Gastroesophageal sphincter (tissue), 4 donors: ENCODE measurements at regions not wholly inside any gene's neighbourhood (a gene's known extent, or its start where the extent isn't known, plus 50 kb on each side); places are given as distances from the start of the nearest gene placed in this dataset.
"Not testable (repeated sequence)": the region's sequence is repeated elsewhere in the genome, so short reads cannot be mapped to it uniquely, and the experiment has no call there.

Source experiments
- ATAC-seq: fragments of 150-250 bp; one replicate; pipeline ENCODE4 v1.9.1; 2016; ENCODE audit warnings: mild to moderate bottlenecking, moderate library complexity
- H3K27ac ChIP-seq, 4 donors: fragments of 200-600 bp; sonication (generic) in 3 of 4; 1 replicate in 3 of 4; 2 replicates in 1 of 4; pipeline ENCODE4 v1.5.1; 2016 to 2019
- H3K27me3 ChIP-seq: fragments of 200-600 bp; sonication (generic); one replicate; pipeline ENCODE4 v1.5.1; 2019
- H3K36me3 ChIP-seq, 2 donors: fragments of 200-600 bp; sonication (generic); one replicate each; pipeline ENCODE4 v1.5.1; 2019; ENCODE audit warnings: control low read depth in 1 of 2
- H3K4me1 ChIP-seq, 3 donors: fragments of 200-600 bp; sonication (generic); 1 replicate in 2 of 3; 2 replicates in 1 of 3; pipeline ENCODE4 v1.5.1; 2016 to 2019; ENCODE audit warnings: control low read depth in 2 of 3
- H3K4me3 ChIP-seq, 2 donors: fragments of 200-600 bp; sonication (generic); one replicate each; pipeline ENCODE4 v1.5.1; 2019; ENCODE audit warnings: mild to moderate bottlenecking in 1 of 2, moderate library complexity in 1 of 2
- H3K9me3 ChIP-seq, 3 donors: fragments of 200-600 bp; sonication (generic); one replicate each; pipeline ENCODE4 v1.5.1; 2017 to 2019; ENCODE audit warnings: control low read depth in 2 of 3
- CTCF ChIP-seq, 4 experiments: fragments of 200-600 bp in 2 of 4; fragments of 450-650 bp in 2 of 4; sonication (generic) in 1 of 4; IDR thresholded peaks; one replicate each; pipeline ENCODE4 v1.5.1; 2017 to 2019; ENCODE audit warnings: antibody characterized with exemption in 4 of 4, mild to moderate bottlenecking in 2 of 4, moderate library complexity in 2 of 4
- EP300 ChIP-seq: sonication (generic); formaldehyde crosslinking; IDR thresholded peaks from one replicate; pipeline ENCODE4 v1.6.1; 2017; ENCODE audit warnings: antibody characterized with exemption, mild to moderate bottlenecking
- POLR2A ChIP-seq, 2 donors: fragments of 450-650 bp; IDR thresholded peaks; one replicate each; pipeline ENCODE4 v1.6.1; 2017; ENCODE audit warnings: antibody characterized with exemption in 2 of 2, mild to moderate bottlenecking in 2 of 2, moderate library complexity in 1 of 2
- POLR2AphosphoS5 ChIP-seq: sonication (generic); formaldehyde crosslinking; IDR thresholded peaks from one replicate; pipeline ENCODE4 v1.6.1; 2017; ENCODE audit warnings: antibody characterized with exemption
- WGBS, 2 donors: methylation state at CpG; one replicate each; pipeline ENCODE4 v1.1.5; 2018; ENCODE audit warnings: low coverage in 1 of 2; 5-methylcytosine and 5-hydroxymethylcytosine counted together

- no peaks in the 10 kb centered on the region for H3K36me3 ChIP-seq
- WGBS, 2 donors: 86 to 88% methylated on average over 8 to 10 of the region's 10 CpGs
- no peak overlapping the region for H3K27ac ChIP-seq
- H3K9me3 ChIP-seq: no peaks in the 10 kb centered on the region
- ATAC-seq: no peak
- no peaks in the 10 kb centered on the region for H3K27me3 ChIP-seq
- H3K4me1 ChIP-seq: no peaks in the 10 kb centered on the region
- no peak overlapping the region for H3K4me3 ChIP-seq
- TF ChIP-seq CTCF (IDR thresholded peaks at IDR 0.05) (no peak), POLR2AphosphoS5 (no peak), EP300 (no peak), POLR2A (IDR thresholded peaks at IDR 0.05) (no peak)
Observed at GRCh38 chr13:44780591-44781280, 204.6 kb upstream of the TSC22D1 start.

- no peak for ATAC-seq
- no peak overlapping the region for H3K4me3 ChIP-seq
- no peak overlapping the region for H3K27ac ChIP-seq
- no peaks in the 10 kb centered on the region for H3K36me3 ChIP-seq
- H3K27me3 ChIP-seq: no peaks in the 10 kb centered on the region
- WGBS, 2 donors: 59 to 70% methylated on average over 5 to 8 of the region's 9 CpGs
- TF ChIP-seq POLR2AphosphoS5 (no peak), CTCF (IDR thresholded peaks at IDR 0.05) (no peak), EP300 (no peak), POLR2A (IDR thresholded peaks at IDR 0.05) (no peak)
- H3K4me1 ChIP-seq: no peaks in the 10 kb centered on the region
- no peaks in the 10 kb centered on the region for H3K9me3 ChIP-seq
Observed at GRCh38 chr13:44778761-44779484, 202.8 kb upstream of the TSC22D1 start.

- ATAC-seq, H3K4me1 ChIP-seq, H3K36me3 ChIP-seq, H3K4me3 ChIP-seq, H3K27me3 ChIP-seq, H3K27ac ChIP-seq, H3K9me3 ChIP-seq: not testable (repeated sequence)
- WGBS, 2 donors: 95 to 96% methylated on average over 3 of the region's 3 CpGs
Observed at GRCh38 chr13:44775290-44775689, 199.2 kb upstream of the TSC22D1 start.

GRCh38 chr13:44770951-44771350 lies 194.8 kb upstream of the TSC22D1 start:
- H3K27ac ChIP-seq: no peak overlapping the region

GRCh38 chr13:44769686-44770085 lies 193.6 kb upstream of the TSC22D1 start:
- Histone ChIP-seq H3K9me3 (no peaks in the 10 kb centered on the region), H3K36me3 (no peaks in the 10 kb centered on the region), H3K27ac (peak overlapping the region in 1 of 4 donors; percentile 40), H3K4me1 (peaks cover 3 to 15% (median 3%) of the 10 kb centered on the region in 3 donors), H3K27me3 (no peaks in the 10 kb centered on the region), H3K4me3 (no peak overlapping the region)
- no peak for ATAC-seq
- WGBS, 2 donors: 21 to 63% methylated on average over 3 of the region's 3 CpGs
- no peak for TF ChIP-seq EP300
- TF ChIP-seq CTCF (IDR thresholded peaks at IDR 0.05): no peak
- no peak for TF ChIP-seq POLR2AphosphoS5
- TF ChIP-seq POLR2A (IDR thresholded peaks at IDR 0.05): no peak

More at GRCh38 chr13:44770951-44771350, 194.8 kb upstream of the TSC22D1 start:
- ATAC-seq: no peak
- Histone ChIP-seq H3K4me3 (no peak overlapping the region), H3K4me1 (peaks cover 3 to 15% (median 3%) of the 10 kb centered on the region in 3 donors), H3K27me3 (no peaks in the 10 kb centered on the region), H3K36me3 (no peaks in the 10 kb centered on the region), H3K9me3 (no peaks in the 10 kb centered on the region)
- no peak for TF ChIP-seq POLR2AphosphoS5
- no peak for TF ChIP-seq CTCF (IDR thresholded peaks at IDR 0.05)
- no peak for TF ChIP-seq POLR2A (IDR thresholded peaks at IDR 0.05)
- no peak for TF ChIP-seq EP300
- WGBS, 2 donors: 92 to 93% methylated on average over 3 to 4 of the region's 5 CpGs
